ENCODE measurements at regions not wholly inside any gene's neighbourhood (a gene's known extent, or its start where the extent isn't known, plus 50 kb on each side); places are given as distances from the start of the nearest gene placed in this dataset.

GRCh38 chr4:128660361-128661215 is 148.9 kb upstream of the JADE1 start:
- TF ChIP-seq, protein P1, sequence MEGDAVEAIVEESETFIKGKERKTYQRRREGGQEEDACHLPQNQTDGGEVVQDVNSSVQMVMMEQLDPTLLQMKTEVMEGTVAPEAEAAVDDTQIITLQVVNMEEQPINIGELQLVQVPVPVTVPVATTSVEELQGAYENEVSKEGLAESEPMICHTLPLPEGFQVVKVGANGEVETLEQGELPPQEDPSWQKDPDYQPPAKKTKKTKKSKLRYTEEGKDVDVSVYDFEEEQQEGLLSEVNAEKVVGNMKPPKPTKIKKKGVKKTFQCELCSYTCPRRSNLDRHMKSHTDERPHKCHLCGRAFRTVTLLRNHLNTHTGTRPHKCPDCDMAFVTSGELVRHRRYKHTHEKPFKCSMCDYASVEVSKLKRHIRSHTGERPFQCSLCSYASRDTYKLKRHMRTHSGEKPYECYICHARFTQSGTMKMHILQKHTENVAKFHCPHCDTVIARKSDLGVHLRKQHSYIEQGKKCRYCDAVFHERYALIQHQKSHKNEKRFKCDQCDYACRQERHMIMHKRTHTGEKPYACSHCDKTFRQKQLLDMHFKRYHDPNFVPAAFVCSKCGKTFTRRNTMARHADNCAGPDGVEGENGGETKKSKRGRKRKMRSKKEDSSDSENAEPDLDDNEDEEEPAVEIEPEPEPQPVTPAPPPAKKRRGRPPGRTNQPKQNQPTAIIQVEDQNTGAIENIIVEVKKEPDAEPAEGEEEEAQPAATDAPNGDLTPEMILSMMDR (IDR thresholded peaks at IDR 0.05; ENCODE audit: low read depth, low read length): no peak
- H3K4me1 ChIP-seq (ENCODE audit: low read depth): no peaks in the 10 kb centered on the region
- peak in 1 of 2 donors; percentile 90 for DNase-seq (ENCODE audit: low read depth in 1 of 2, low spot score in 1 of 2)
- no peak overlapping the region for H3K27ac ChIP-seq
- H3K36me3 ChIP-seq: no peaks in the 10 kb centered on the region
- no peaks in the 10 kb centered on the region for H3K9me3 ChIP-seq (ENCODE audit: low read depth)
- peaks cover 6% of the 10 kb centered on the region for H3K27me3 ChIP-seq
- no peak overlapping the region for H3K4me3 ChIP-seq

DNA sequence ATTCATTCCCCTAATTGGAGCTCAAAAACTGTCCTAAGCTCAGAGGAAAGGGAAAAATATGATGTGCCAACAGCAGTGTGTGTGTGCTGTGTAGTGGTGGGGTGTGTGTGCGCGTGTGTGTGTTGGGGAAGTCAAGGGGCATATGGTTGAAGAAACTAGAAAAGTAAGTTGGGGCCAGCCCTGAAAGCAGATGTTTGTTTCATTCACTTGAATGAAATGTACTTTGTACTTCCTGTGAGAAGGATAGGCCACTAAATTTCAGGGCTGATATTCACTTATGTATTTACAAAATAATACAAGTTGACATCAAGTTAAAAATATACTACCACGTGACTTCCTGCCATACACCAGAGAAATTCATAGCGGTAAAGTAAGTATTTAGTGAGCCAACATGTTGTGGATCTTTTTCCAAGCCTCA is 151.3 kb upstream of the JADE1 start:
- H3K27ac ChIP-seq: no peak overlapping the region
- H3K9me3 ChIP-seq (ENCODE audit: low read depth): no peaks in the 10 kb centered on the region

DNA sequence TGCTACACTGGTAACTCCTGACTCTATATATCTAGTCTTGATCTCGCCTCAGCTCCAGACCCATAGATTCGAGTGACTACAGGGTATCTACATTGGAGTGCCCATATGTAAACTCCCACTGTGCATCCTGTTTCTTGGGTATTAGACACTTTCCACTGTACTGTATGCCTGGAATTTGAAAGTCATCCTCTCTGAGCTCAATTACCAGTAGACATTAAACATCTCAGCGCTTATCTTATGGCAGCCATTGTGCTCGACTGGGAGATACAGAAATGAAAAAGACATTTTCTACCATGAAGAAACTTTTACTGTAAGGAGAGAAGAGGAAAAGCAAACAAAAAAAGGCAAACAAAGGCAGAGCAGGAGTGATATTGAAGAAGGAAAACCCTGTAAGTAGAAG is 151.9 kb upstream of the JADE1 start:
- no peak overlapping the region for H3K27ac ChIP-seq
- TF ChIP-seq, protein P1 (IDR thresholded peaks at IDR 0.05; ENCODE audit: low read depth, low read length): no peak

More for the DNA sequence above, 151.3 kb upstream of the JADE1 start:
- Histone ChIP-seq H3K4me1 (ENCODE audit: low read depth) (peaks cover 10% of the 10 kb centered on the region), H3K27me3 (peaks cover 6% of the 10 kb centered on the region), H3K36me3 (no peaks in the 10 kb centered on the region), H3K4me3 (no peak overlapping the region)
- DNase-seq (ENCODE audit: low read depth in 1 of 2, low spot score in 1 of 2): peak in 1 of 2 donors; percentile 45
- TF ChIP-seq, protein P1 (IDR thresholded peaks at IDR 0.05; ENCODE audit: low read depth, low read length): no peak

GRCh38 chr4:128654465-128654864 is 155.0 kb upstream of the JADE1 start:
- Histone ChIP-seq H3K36me3 (no peaks in the 10 kb centered on the region), H3K27me3 (peaks cover 6% of the 10 kb centered on the region), H3K9me3 (ENCODE audit: low read depth) (no peaks in the 10 kb centered on the region), H3K4me1 (ENCODE audit: low read depth) (peaks cover 11% of the 10 kb centered on the region), H3K27ac (no peak overlapping the region), H3K4me3 (no peak overlapping the region)
- no peak for DNase-seq (ENCODE audit: low read depth in 1 of 2, low spot score in 1 of 2)
- TF ChIP-seq, protein P1 (IDR thresholded peaks at IDR 0.05; ENCODE audit: low read depth, low read length): no peak

More for the DNA sequence above, 151.9 kb upstream of the JADE1 start:
- DNase-seq (ENCODE audit: low read depth in 1 of 2, low spot score in 1 of 2): no peak
- Histone ChIP-seq H3K27me3 (peaks cover 6% of the 10 kb centered on the region), H3K4me3 (no peak overlapping the region), H3K36me3 (no peaks in the 10 kb centered on the region), H3K9me3 (ENCODE audit: low read depth) (no peaks in the 10 kb centered on the region), H3K4me1 (ENCODE audit: low read depth) (peaks cover 11% of the 10 kb centered on the region)

DNA sequence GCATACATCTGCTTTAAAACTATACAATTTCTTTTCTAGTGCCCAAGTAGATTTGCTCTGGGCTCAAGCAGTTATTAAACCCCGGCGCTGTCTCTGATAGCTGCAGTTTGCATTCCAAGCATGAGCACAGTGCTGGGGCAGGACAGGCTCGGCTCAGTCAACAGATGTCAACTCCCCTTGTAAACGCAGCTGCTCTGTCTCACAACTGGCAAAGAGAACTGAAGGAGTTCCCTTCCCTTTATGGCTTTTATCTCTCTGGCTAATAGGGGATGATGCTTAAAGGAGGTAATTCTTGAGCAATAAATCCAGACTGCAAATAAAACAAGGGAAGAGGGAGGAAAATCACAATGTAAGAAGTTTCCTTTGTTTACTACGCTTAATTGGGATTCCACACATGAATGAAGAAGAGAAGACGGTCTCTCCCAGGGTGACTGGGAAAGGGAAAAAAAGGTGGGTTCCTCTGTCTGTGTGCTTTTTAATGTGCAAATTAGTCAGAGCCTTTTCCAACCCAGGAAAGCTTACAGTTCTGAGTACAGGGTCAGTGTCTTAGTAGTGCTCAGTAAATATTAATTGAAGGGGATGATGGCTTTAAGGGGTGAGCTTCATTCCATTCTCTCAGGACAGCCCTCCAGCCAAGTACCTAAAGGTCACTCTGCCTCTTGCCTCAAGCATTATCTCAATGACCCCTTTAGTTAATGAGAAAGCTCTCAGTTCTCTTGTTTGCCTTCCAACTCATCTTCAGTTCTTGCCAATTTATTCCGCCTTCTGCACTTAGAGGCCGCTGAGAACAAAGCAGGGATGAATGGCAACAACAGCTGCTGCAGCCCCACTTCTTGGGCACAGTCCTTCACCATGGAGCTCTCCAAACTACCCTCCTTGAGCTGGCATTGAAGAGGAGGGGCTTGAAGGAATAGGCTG is 155.7 kb upstream of the JADE1 start:
- Histone ChIP-seq H3K4me3 (no peak overlapping the region), H3K36me3 (no peaks in the 10 kb centered on the region), H3K4me1 (ENCODE audit: low read depth) (peaks cover 11% of the 10 kb centered on the region), H3K27me3 (peaks cover 6% of the 10 kb centered on the region), H3K9me3 (ENCODE audit: low read depth) (no peaks in the 10 kb centered on the region), H3K27ac (no peak overlapping the region)
- DNase-seq (ENCODE audit: low read depth in 1 of 2, low spot score in 1 of 2): peak; percentile 55 to 92
- TF ChIP-seq, protein P1 (IDR thresholded peaks at IDR 0.05; ENCODE audit: low read depth, low read length): no peak
